Activated T-cell treated with anti-CD3 and anti-CD28 coated beads, Interleukin-2, amount 50 U/mL, for 1 hour (primary cell): ENCODE measurements at regions not wholly inside any gene's neighbourhood (a gene's known extent, or its start where the extent isn't known, plus 50 kb on each side); places are given as distances from the start of the nearest gene placed in this dataset.
"Not testable (repeated sequence)": the region's sequence is repeated elsewhere in the genome, so short reads cannot be mapped to it uniquely, and the experiment has no call there.

ENCODE experiments used
- DNase-seq: peaks from one replicate; pipeline ENCODE4 v3.0.0-alpha.2; 2020

DNA sequence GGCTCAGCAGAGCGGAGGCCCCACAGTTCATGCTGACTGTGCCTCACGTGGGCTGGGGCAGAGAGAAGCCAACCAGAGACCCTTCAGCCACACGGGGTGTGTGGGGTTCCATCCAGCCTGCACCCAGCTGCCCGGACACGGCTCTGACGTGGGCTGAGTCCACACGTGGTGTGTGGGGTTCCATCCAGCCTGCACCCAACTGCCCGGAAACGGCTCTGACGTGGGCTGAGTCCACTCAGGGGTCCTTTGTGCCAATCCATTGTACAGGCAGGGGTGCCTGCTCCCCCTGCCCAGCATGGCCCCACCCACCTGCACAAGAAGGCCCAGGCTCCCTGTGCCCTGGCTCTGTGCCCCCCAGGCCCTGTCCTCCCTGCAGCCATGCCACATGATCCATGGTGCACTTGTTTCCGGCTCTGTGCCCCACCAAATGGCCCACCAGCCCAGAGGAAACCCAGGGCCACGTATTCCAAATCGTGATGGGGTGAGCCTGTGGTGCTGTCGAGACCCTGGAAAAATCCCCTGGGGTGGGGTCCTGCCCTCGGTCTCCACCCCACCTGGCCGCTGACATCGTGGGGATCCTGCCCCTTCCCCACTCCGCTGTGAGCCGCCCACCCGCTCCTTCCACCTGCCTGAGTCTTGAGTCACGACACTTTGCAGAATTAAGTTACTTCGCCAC, 99.3 kb upstream of the SFSWAP start:
- no peak for DNase-seq

DNA sequence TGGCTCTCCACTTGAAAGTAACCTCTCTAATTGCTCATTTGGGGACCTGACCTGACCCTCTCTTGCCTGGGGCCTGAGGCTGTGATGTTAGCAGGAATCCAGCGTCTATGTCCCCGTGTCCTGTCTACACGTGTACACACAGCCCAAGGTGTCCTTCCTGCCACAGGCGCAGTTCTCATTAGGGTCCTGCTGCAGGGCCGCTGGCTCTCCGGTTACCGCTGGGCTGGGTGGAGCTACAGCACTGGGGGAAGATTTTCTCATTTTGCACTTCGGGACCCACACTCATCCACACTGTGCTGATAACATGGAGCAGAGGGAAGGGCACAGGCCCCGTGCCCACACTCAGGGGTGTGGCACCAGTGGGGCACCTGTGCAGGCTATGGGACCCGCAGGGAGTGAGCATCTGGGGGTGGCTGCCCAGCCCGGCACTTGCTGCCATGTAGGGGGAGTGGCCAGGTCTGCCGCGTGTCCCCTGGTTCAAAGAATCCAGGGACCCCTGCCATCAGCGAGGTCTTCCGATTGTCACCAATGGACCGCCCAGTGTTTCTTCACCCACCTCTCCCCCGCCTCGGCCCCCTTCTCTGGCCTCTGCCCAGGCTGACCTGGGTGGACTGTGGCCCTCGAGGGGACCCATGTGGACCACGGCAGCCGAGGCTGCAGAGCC, 98.7 kb upstream of the SFSWAP start:
- no peak for DNase-seq

DNA sequence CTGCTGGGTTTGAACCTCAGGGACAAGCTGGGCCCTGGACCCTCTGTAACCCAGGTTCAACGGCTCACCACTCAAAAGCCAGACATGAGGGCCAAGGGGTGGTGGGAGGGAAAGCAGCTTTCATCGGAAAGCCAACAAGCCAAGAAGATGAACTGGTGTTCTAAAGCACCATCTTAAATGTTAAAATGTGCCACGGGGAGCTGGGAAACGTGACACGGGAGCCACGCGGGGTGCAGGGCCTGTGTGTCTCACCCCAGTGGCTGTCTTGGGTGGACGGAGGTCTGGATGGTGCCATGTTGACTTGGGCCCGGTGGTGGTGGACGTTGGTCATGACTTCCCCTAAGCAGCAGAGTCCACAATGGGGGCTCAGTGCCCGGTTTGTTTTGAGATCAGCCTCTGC, 97.7 kb upstream of the SFSWAP start:
- DNase-seq: no peak

DNA sequence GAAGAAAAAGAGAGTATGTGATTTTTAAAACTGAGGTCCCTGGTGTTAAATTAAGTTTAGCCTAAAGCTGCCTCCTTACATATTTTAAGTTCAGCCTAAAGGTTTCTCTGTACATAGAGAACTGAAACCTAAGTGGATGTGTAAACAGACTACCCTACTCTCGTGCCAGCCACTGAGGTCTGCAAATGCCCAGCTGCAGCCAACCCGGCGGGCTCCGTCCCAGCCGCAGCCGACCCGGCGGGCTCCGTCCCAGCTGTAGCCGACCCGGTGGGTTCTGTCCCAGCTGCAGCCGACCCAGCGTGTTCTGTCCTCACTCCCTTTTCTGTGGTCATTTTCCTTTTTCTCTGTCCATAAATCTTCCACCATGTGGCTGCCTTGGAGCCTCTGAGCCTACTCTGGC, 97.2 kb upstream of the SFSWAP start:
- DNase-seq: no peak

DNA sequence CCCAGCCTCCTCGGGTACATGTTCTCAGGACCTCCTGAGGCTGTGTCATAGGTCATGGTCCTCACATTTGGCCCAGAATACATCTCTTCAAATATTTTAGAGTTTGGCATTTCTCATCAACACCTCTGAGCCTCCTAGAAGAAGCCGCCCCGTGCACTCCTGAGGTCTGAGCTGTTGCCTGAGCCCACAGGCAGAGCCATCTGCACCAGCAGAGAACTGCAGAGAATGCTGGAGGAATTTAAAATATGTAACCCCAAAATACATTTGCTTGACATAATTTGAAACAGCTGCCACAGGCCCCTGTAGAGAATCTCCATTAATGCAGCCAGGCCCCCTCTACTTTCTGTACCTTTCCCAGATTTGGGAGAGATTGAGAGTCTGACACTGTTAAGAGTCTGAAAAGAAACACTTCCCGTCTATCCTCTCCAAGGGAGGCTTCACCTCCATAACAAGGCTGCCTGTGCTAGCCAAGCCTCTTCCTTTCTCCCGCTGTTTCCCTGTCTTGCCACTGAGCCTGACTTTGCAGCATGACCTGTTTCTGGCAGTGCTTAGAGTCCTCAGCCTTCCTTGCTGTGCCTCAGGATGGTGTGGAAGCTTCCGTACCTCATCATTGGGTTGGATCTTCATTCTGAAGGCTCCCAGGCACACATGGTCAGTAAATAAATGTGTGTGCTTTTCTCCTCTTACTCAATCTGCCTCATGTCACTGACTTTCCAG, 95.4 kb upstream of the SFSWAP start:
- DNase-seq: no peak

DNA sequence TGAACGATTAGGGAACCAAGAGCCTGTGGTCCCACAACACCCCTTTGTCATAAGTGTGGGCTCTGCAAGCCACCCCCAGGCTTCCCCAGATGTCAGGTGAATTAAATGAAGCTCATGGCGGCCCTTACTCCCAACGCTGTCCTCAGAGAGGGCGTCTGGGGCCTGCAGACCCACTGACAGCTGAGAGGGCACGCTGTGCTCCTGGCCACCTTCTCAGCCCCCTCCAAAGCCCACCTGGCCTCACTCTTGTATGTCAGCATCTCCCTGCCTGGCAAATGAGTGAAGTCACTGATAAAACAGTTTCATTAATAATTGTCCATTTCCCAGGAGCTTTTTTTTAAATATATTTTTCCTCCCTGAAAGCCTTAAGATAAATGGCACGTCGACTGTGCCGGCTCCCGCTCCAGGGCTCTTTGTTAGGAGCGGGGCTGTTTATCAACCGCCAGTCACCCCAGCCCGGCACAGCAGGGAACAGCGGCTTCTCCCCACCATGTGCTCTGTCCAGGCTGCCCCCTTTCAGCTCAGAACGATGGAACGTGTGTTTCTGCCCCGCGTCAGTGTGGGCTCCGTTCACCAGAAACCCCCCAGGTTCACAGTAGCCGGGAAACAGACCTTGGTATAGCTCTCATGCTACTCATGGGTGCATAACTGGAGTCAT, 94.7 kb upstream of the SFSWAP start:
- no peak for DNase-seq

DNA sequence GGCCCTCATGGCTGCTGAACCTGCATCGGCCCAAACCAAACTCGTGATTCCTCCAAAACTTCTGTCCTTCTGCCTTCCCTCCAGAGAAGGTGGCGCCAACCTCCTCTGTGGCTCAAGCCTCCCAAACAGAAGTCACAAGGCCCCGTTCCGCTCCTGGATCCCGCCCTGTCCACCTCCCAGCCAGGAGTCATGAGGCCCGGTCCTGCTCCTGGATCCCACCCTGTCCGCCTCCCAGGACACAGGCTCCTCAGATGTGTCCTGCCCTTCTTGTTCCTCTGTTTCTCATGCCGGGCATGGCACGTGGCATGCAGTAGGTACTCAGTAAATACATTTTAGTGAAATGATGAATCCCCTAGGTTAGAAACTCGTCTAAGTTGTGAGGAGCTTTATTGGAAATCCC, 94.2 kb upstream of the SFSWAP start:
- no peak for DNase-seq

DNA sequence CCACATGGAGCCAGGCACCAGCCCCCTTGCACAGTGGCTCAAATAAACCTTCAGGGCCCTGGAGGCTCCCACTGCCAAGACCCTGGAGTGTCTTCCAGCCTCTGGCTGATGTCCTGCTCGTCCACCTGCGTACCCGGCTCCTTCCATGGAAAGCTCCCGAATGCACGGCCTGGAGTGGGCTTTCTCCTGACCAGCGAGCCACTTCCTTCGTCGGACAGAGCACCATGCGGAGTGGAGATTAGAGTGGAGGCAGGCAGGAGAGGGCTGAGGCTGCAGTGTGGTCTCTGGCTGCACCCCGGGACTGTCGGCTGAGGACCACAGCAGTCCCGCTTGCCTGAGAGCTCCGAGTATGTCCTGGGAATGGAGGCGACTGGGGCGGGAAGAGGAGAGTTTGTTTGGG, 93.7 kb upstream of the SFSWAP start:
- no peak for DNase-seq

DNA sequence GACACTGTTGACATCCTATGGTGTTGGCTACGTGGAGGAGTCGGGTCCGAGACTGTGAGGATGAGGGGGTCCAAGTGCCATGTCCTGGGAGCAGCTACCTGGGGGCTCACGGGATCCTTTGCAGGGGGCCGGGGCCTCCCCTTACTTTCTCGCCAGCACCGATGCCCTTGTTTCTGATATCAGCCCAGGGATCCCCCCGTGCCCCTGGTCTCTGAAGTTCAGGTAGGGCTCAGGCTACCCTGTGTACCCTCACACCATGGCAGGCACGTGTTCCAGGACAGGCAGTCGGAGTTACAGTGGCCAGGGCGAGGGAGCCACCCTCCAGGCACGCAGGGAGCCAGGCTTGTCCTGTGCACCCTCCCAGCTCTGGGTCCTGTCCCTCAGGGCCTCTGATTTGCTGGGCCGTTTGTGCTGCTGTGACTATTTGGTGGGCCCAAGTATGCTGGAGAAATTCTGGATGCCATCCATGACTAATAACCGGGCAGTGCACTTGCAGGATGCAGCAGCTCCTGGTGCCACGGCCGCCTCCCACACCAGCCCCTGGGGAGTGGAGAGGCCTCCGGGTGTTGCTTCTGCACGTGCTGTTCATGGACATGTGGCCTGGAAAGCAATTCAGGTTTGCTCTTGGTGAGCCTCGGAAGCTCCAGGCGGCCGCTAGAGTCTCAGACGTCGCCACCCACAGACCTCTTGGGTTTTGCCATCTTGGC, 93.1 kb upstream of the SFSWAP start:
- no peak for DNase-seq

DNA sequence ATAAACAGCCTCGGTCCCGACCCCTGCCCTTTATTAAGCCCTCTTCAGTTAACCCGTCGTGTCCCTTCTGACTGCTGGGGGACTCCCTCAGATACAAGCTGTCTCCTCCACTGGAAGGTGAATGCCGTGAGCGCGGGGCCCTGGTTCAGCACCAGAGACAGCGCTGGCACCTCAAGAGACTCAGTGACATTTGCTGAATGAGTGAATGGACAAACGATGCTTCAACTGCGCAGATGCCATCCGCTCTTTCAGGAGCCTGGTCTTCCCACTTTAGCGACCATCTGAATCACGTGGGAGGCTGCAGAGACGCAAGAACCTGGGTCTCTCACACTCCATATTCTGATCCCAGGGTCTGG, 92.6 kb upstream of the SFSWAP start:
- DNase-seq: no peak

DNA sequence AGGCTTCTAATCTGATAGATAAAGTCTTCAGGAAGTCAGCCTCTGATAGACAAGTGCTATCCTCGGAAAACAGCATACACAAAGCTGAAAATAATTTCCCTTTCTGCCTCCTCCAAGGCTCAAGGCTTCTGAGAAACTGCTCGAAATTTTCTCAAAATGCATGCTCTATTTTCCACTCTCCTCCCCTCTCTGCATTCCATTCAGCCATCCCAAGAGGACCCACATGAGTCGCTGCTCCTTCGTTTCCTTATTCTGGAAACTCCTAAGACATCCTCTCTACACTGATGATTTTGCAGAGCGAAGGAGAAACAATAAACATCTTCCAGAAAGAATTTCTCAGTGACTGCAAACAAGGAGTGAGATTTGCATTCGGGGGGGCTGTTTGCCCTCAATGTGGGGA, 92.2 kb upstream of the SFSWAP start:
- no peak for DNase-seq

DNA sequence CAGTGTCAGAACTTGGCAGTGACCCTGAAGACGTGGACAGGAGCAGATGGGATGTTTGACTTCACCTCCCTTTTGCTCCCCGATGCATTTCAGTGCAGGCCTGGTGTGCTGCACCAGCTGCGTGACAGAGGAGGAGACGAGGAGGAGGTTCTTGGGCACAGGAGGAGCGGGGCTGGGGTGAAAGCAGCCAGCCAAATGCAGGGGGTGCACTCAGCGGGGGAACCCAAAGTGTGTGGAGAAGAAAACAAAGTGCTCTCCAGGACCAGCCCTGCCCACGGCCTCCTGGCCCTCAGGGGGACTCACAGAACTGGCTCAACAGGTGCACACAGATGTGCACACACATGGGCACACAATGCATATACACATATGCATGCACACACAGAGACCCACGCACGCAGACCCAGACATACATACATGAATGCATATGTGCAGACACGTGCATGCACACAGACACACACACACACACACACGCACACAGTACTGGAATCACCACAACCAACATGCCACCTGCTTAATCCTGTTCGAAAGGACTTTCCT, 91.7 kb upstream of the SFSWAP start:
- no peak for DNase-seq

DNA sequence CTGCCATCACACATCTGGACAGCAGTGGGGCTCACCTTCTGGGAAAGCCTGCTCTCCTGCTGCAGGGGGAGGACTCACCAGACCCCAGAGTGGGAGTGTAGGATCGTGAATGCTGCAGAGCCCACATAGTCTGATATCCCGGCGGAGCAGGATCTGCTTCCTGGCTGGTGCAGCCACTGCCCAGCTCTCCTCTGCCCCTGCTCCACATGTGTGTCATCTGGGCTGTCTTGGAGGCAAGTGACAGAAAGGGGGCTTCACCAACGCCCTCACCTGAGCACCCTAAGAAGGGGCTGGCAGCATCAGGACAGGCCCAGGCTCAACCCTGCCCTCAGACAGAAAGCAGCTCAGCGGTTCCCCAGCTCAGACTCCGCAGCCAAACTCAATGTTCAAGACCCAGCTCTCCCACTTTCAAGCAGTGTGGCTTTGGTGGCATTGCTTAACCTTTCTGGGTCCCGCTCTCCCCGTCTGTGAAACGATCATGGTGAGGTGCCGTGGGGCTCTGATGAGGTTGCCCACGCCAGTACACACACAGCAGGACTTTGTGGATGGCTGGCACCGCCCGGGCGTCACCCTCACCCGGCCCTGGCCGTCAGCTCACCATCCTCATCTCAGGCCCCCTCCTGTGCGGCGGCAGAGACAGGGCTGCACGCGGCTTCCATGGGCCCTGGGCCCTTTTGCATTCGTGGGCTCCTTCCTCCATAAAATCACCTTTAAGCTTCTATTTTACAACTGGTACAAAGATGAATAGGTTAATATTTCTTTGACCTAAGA, 91.0 kb upstream of the SFSWAP start:
- no peak for DNase-seq

DNA sequence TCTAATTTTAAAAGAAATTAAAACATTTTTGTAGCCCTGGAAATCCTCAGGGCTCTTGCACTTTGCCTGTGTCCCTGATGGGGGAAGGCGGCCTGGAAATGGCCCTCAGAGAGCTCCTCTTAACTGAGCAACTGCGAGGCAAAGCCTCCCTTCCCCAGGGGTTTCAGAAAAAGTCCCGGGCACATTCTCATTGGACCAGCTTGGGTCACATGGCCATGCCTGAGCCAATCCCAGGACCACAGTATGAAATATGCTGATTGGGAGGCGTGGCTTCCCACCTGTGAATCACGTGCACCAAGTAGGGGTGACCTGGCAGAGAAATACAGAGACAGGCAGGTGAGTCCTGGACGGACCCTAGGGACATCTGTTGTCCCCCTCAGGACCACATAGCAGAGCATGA, 90.4 kb upstream of the SFSWAP start:
- DNase-seq: no peak

DNA sequence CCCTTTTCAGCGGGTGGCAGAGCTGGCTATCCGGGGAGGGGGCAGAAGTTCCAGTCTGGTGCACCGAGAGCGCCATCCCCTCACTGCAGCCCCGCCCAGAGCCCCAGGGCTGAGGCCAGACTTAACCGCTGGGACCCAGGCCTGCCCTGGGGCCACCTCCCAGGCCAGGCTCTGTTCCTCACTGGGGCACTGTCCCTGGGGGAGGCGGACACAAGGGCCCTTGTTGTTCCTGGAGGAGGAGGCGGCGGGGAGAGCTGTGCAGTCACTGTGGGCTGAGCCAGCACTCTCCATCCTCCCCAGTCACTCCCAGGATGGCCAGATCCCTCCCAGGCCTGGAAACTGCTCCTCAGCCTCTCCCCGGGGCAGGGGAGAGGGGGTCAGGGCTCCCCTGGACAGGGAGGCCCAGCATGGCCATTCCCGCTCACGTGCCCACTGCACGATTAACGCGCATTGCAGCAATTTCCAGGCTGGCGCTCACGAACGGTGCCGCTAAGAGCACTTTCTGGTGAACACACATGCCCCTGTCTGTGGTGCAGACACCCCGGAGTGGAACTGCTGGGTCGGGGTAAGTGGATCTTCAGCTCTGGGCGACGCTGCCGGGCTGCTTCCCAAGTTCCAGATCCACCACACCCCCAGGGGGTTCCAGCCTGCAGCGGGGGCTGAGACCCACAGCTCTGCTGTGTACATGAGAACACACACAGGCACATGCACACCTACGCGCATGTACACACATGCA, 89.8 kb upstream of the SFSWAP start:
- DNase-seq: no peak

DNA sequence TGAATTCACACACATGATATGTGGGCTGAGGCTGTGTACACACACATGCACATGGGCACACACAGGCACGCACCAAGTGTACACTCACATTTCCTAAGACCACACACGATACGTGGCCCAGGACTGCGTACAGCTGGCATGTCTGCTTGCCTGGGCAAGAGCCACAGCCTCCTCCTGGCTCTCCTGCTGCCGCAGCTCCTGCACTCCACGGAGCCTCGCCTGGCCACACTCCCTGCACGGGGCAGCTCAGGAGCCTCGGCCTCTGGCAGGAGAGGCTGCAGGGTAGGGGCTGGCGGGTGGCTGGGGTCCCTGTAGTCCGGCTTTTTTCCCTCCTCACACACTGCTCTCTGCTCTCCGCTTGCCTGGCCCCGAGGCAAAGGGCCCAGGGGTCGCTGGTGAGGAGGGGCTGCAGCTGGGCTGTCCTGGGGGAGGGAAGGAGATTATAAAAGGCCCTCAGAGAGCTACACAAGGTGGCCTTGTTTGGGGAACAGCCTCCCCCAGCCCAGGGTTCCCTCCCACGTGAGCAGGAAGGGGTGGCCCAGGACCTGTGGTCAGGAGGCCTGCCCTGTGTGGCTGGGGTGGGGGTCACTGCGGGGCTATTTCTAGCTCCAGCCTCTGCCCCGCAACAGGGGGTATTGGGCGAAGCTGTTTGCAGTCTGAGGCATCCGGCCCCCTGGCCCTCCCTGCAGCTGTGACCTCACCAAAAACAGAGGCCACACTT, 89.0 kb upstream of the SFSWAP start:
- no peak for DNase-seq

DNA sequence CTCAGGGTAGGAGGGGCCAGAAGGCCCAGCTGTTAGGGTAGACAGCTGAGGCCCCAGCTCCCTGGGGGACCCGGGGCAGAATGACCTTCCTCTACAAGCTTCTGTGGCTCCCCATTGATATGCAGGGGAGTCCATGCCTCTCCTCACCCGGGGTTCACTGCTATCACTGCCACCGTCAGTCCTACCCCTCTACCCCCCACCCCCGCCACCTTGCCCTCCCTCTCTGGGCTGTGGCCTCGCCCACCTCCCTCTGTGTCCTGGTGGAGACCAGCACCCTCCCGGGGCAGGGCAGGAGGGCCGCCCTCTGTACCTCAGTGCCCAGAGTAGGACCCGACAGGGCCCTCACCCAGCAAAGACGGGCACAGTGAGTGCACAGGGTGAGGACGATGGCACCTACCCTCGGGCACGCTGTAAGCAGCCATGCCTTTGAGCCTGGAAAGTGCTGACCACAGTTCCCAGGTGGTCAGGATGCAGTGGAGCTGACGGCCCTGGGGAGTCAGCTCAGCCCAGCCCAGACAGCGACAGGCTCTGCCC, 88.4 kb upstream of the SFSWAP start:
- DNase-seq: no peak

DNA sequence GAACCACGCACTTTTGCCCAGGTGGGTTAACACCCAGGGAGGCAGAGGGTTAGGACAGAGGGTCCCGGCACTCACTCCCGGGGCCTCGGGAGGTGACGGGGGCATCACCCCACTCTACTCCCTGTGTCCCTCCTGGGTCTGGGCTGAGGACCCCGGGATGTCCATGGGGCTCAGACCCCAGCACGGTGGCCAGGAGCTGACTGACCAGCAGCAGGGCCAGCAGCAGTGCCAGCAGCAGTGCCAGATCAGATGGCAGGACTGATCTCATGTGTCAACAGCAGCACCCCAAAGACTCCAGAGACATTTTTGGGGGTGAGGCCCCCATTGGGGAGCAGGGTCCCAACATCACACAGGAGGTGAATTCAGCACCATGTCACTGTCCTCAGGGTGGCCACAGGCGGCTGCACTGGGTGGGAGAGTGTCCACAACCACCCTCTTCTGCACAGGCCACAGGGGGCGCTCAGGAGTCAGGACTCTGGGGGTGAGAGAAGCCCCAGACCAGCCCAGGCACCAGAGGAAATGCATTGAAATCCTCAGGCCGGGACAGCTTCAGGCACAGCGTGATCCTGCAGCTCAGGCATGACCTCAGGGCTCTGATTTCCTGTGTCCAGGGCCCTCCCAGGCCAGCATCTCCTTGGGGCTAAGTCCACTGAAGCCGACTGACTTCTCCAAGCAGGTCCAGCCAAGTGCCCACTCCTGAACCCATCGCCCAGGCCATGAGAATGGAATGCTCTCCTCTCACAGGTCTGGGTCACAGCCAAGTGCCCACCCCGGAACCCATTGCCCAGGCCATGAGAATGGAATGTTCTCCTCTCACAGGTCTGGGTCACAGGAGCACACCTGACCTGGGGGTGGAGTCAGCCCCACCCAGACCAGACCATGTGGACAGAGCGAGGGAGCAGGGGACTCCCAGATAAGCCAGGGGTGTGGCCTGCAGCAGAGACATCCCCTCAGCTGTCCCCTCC, 87.2 kb upstream of the SFSWAP start:
- DNase-seq: not testable (repeated sequence)

DNA sequence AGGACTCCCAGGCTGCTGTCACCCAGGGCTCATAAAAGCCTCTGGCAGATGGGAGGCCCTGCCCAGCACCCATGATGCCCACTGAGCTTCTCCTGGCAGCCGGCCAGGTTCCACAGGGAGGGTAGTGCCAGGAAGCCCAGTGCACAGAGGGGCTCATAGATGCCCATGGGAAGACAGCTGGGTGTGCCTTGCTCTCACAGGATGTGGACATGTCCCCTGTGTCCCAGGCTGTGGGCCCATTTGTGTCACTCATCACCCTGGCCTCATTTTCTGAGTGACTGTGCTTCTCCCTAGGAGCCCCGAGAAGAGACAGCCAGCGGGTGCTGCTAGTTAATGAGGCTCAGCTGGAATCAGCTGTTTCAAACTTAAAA, 86.5 kb upstream of the SFSWAP start:
- DNase-seq: not testable (repeated sequence)
